ENCODE measurements at regions not wholly inside any gene's neighbourhood (a gene's known extent, or its start where the extent isn't known, plus 50 kb on each side); places are given as distances from the start of the nearest gene placed in this dataset.

GRCh38 chr5:167440846-167441245, 850.6 kb upstream of the WWC1 start:
- no peak for DNase-seq

- DNase-seq = no peak
Observed at GRCh38 chr5:167442922-167443321, 848.5 kb upstream of the WWC1 start.

- DNase-seq = no peak
Observed at GRCh38 chr5:167447466-167448375, 843.7 kb upstream of the WWC1 start.

- no peak for DNase-seq
Observed at GRCh38 chr5:167448376-167448775, 843.1 kb upstream of the WWC1 start.

- no peak for DNase-seq
Observed at GRCh38 chr5:167451076-167451475, 840.4 kb upstream of the WWC1 start.

GRCh38 chr5:167452136-167452535, 839.3 kb upstream of the WWC1 start:
- no peak for DNase-seq

- DNase-seq = no peak
Observed at GRCh38 chr5:167453246-167454030, 838.0 kb upstream of the WWC1 start.

GRCh38 chr5:167458412-167458811, 833.0 kb upstream of the WWC1 start:
- no peak for DNase-seq

GRCh38 chr5:167460449-167461020, 830.9 kb upstream of the WWC1 start:
- no peak for DNase-seq

- no peak for DNase-seq
Observed at GRCh38 chr5:167463939-167464338, 827.5 kb upstream of the WWC1 start.

GRCh38 chr5:167466992-167467391, 824.5 kb upstream of the WWC1 start:
- no peak for DNase-seq

GRCh38 chr5:167472566-167473108, 818.8 kb upstream of the WWC1 start:
- DNase-seq = no peak

GRCh38 chr5:167478188-167478587, 813.3 kb upstream of the WWC1 start:
- DNase-seq = no peak

- DNase-seq = no peak
Observed at GRCh38 chr5:167479779-167480178, 811.7 kb upstream of the WWC1 start.

GRCh38 chr5:167481345-167481744, 810.1 kb upstream of the WWC1 start:
- no peak for DNase-seq

- no peak for DNase-seq
Observed at GRCh38 chr5:167482555-167482954, 808.9 kb upstream of the WWC1 start.

GRCh38 chr5:167485061-167485774, 806.2 kb upstream of the WWC1 start:
- no peak for DNase-seq

GRCh38 chr5:167488371-167488770, 803.1 kb upstream of the WWC1 start:
- no peak for DNase-seq

GRCh38 chr5:167489202-167489601, 802.2 kb upstream of the WWC1 start:
- no peak for DNase-seq

- DNase-seq = no peak
Observed at GRCh38 chr5:167503926-167504720, 787.3 kb upstream of the WWC1 start.

- DNase-seq = no peak
Observed at GRCh38 chr5:167507463-167508233, 783.8 kb upstream of the WWC1 start.

All from CD4-positive, alpha-beta T cell treated with Interleukin-6 for 4 hours (primary cell).